ENCODE measurements at regions not wholly inside any gene's neighbourhood (a gene's known extent, or its start where the extent isn't known, plus 50 kb on each side); places are given as distances from the start of the nearest gene placed in this dataset.
A peak's percentile ranks its signal among the peaks of the same experiment; 100 is the strongest.
"Not testable (repeated sequence)": the region's sequence is repeated elsewhere in the genome, so short reads cannot be mapped to it uniquely, and the experiment has no call there.

DNA sequence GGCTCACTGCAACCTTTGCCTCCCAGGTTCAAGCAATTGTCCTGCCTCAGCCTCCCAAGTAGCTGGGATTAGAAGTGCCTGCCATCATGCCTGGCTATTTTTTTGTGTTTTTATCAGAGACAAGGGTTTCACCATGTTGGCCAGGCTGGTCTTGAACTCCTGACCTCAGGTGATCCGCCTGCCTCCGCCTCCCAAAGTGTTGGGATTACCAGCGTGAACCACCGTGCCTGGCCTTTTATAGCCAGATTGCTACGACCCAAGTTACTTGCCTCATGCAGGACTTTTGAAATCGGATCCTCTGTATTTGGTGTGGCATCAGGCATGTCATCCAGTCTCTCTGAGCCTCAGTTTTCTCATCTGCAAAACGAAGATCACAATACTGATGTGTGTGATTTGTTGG, 115.9 kb upstream of the MYCN start:
- H3K27ac ChIP-seq (ENCODE audit: low read depth, low read length); H3K9ac ChIP-seq (ENCODE audit: low read depth, low read length); H3K36me3 ChIP-seq (ENCODE audit: control insufficient read depth, insufficient read depth, low read length); H3K9me3 ChIP-seq (ENCODE audit: control insufficient read depth, insufficient read depth, low read length); H3K27me3 ChIP-seq (ENCODE audit: control insufficient read depth, insufficient read depth, low read length); H3K4me3 ChIP-seq (ENCODE audit: low read depth, low read length): not testable (repeated sequence)
- H3K4me1 ChIP-seq (ENCODE audit: control insufficient read depth, insufficient read depth, low read length): peaks cover 15% of the 10 kb centered on the region; the same call in 1 of the 2 replicates

- Histone ChIP-seq H3K27ac (ENCODE audit: low read depth, low read length) (peak overlapping the region; percentile 41), H3K9me3 (ENCODE audit: control insufficient read depth, insufficient read depth, low read length) (no peaks in the 10 kb centered on the region), H3K36me3 (ENCODE audit: control insufficient read depth, insufficient read depth, low read length) (no peaks in the 10 kb centered on the region), H3K4me1 (ENCODE audit: control insufficient read depth, insufficient read depth, low read length) (peaks cover 15% of the 10 kb centered on the region; the same call in 1 of the 2 replicates), H3K4me3 (ENCODE audit: low read depth, low read length) (no peak overlapping the region), H3K27me3 (ENCODE audit: control insufficient read depth, insufficient read depth, low read length) (no peaks in the 10 kb centered on the region), H3K9ac (ENCODE audit: low read depth, low read length) (no peak overlapping the region)
Measured at GRCh38 chr2:15825276-15825980, 114.9 kb upstream of the MYCN start.

DNA sequence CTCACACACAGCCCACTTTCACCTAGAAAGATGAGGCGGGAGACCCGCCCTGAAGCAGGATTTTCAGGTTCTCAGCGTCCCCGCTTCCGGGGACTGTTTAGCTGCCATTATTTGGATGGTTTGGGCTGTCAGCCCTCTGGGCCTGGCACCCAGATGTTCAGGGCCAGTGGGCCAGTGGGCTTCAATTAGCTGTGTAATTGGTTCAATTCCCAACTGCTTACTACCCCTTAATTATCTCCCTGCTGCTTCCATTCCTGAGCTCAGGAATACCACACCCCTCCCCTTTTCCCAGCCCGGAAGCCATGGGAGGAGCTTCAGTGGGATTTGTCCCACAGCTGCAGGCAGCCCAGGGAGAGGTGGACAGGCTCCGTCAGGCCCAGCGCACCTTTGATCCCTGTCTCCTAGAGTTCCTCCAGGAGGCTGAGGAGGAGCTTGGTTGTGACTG, 114.1 kb upstream of the MYCN start:
- Histone ChIP-seq H3K27me3 (ENCODE audit: control insufficient read depth, insufficient read depth, low read length) (no peaks in the 10 kb centered on the region), H3K36me3 (ENCODE audit: control insufficient read depth, insufficient read depth, low read length) (no peaks in the 10 kb centered on the region), H3K27ac (ENCODE audit: low read depth, low read length) (no peak overlapping the region), H3K4me1 (ENCODE audit: control insufficient read depth, insufficient read depth, low read length) (peaks cover 15% of the 10 kb centered on the region; the same call in 1 of the 2 replicates), H3K9ac (ENCODE audit: low read depth, low read length) (no peak overlapping the region), H3K4me3 (ENCODE audit: low read depth, low read length) (no peak overlapping the region), H3K9me3 (ENCODE audit: control insufficient read depth, insufficient read depth, low read length) (no peaks in the 10 kb centered on the region)

DNA sequence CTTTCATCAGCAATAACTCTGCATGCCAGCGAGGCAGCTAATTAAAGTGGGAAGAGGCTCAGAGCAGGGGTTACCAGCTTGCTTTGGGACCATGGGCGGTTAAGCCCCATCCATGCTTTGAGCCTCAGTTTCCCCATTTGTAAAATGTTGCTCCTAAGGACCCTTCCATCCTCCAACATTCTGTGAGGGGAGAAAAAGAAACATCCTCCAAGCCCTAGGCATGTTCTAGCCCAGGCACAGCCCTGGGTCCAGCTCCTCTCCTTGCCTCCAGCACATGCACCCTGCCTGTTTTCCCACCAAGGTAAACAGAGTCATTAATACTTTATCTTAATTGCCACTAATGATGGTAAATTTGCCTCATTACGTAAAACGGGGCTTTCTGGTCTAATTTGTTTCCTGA, 113.3 kb upstream of the MYCN start:
- Histone ChIP-seq H3K36me3 (ENCODE audit: control insufficient read depth, insufficient read depth, low read length) (no peaks in the 10 kb centered on the region), H3K27ac (ENCODE audit: low read depth, low read length) (no peak overlapping the region), H3K4me1 (ENCODE audit: control insufficient read depth, insufficient read depth, low read length) (peaks cover 15% of the 10 kb centered on the region; the same call in 1 of the 2 replicates), H3K27me3 (ENCODE audit: control insufficient read depth, insufficient read depth, low read length) (no peaks in the 10 kb centered on the region), H3K4me3 (ENCODE audit: low read depth, low read length) (no peak overlapping the region), H3K9ac (ENCODE audit: low read depth, low read length) (no peak overlapping the region), H3K9me3 (ENCODE audit: control insufficient read depth, insufficient read depth, low read length) (no peaks in the 10 kb centered on the region)

- no peak overlapping the region for H3K4me3 ChIP-seq (ENCODE audit: low read depth, low read length)
- H3K27me3 ChIP-seq (ENCODE audit: control insufficient read depth, insufficient read depth, low read length): no peaks in the 10 kb centered on the region
- no peak overlapping the region for H3K27ac ChIP-seq (ENCODE audit: low read depth, low read length)
- H3K9me3 ChIP-seq (ENCODE audit: control insufficient read depth, insufficient read depth, low read length): no peaks in the 10 kb centered on the region
- H3K9ac ChIP-seq (ENCODE audit: low read depth, low read length): no peak overlapping the region
- H3K36me3 ChIP-seq (ENCODE audit: control insufficient read depth, insufficient read depth, low read length): no peaks in the 10 kb centered on the region
- peaks cover 15% of the 10 kb centered on the region; the same call in 1 of the 2 replicates for H3K4me1 ChIP-seq (ENCODE audit: control insufficient read depth, insufficient read depth, low read length)
Measured at GRCh38 chr2:15828576-15828975, 111.8 kb upstream of the MYCN start.

- no peaks in the 10 kb centered on the region for H3K27me3 ChIP-seq (ENCODE audit: control insufficient read depth, insufficient read depth, low read length)
- no peak overlapping the region for H3K4me3 ChIP-seq (ENCODE audit: low read depth, low read length)
- peaks cover 15% of the 10 kb centered on the region; the same call in 1 of the 2 replicates for H3K4me1 ChIP-seq (ENCODE audit: control insufficient read depth, insufficient read depth, low read length)
- H3K36me3 ChIP-seq (ENCODE audit: control insufficient read depth, insufficient read depth, low read length): no peaks in the 10 kb centered on the region
- no peak overlapping the region for H3K9ac ChIP-seq (ENCODE audit: low read depth, low read length)
- no peaks in the 10 kb centered on the region for H3K9me3 ChIP-seq (ENCODE audit: control insufficient read depth, insufficient read depth, low read length)
- no peak overlapping the region for H3K27ac ChIP-seq (ENCODE audit: low read depth, low read length)
Measured at GRCh38 chr2:15829091-15829801, 111.1 kb upstream of the MYCN start.

- Histone ChIP-seq H3K9ac (ENCODE audit: low read depth, low read length) (no peak overlapping the region), H3K27ac (ENCODE audit: low read depth, low read length) (no peak overlapping the region), H3K4me3 (ENCODE audit: low read depth, low read length) (no peak overlapping the region)
Measured at GRCh38 chr2:15829985-15830384, 110.4 kb upstream of the MYCN start.

DNA sequence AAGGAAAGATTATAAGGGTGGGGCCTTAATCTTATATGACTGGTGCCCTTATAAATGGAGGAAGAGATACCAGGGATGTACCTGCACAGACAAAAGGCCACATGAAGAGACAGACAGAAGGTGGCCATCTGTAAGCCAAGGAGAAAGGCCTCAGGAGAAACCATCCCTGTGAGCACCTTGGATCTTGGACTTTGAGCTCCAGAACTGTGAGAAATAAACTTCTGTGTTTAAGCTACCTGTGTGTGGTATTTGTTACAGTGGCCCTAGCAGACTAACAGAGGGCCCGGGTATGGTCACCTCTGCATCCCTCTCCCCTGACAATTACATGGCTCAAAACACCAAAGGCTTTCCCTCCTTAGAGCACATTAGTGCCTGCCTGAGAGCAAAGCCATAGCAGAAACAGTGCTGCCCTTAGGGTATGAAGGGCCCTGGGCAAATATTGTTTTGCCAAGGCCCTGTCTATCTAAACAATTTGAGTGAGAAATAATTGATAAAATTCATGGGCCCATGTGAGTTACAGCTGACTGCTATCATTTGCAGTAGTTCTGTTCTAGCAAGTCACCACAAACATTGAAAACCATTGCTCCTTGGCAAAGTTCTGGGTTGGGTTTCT, 109.3 kb upstream of the MYCN start:
- H3K27ac ChIP-seq (ENCODE audit: low read depth, low read length): no peak overlapping the region
- no peaks in the 10 kb centered on the region for H3K27me3 ChIP-seq (ENCODE audit: control insufficient read depth, insufficient read depth, low read length)
- H3K9ac ChIP-seq (ENCODE audit: low read depth, low read length): no peak overlapping the region
- no peaks in the 10 kb centered on the region for H3K9me3 ChIP-seq (ENCODE audit: control insufficient read depth, insufficient read depth, low read length)
- peaks cover 7% of the 10 kb centered on the region; the same call in 1 of the 2 replicates for H3K4me1 ChIP-seq (ENCODE audit: control insufficient read depth, insufficient read depth, low read length)
- H3K36me3 ChIP-seq (ENCODE audit: control insufficient read depth, insufficient read depth, low read length): no peaks in the 10 kb centered on the region
- H3K4me3 ChIP-seq (ENCODE audit: low read depth, low read length): no peak overlapping the region

More at GRCh38 chr2:15829985-15830384, 110.4 kb upstream of the MYCN start:
- Histone ChIP-seq H3K27me3 (ENCODE audit: control insufficient read depth, insufficient read depth, low read length) (no peaks in the 10 kb centered on the region), H3K4me1 (ENCODE audit: control insufficient read depth, insufficient read depth, low read length) (peaks cover 15% of the 10 kb centered on the region; the same call in 1 of the 2 replicates), H3K36me3 (ENCODE audit: control insufficient read depth, insufficient read depth, low read length) (no peaks in the 10 kb centered on the region), H3K9me3 (ENCODE audit: control insufficient read depth, insufficient read depth, low read length) (no peaks in the 10 kb centered on the region)

- H3K9me3 ChIP-seq (ENCODE audit: control insufficient read depth, insufficient read depth, low read length): no peaks in the 10 kb centered on the region
- no peaks in the 10 kb centered on the region for H3K27me3 ChIP-seq (ENCODE audit: control insufficient read depth, insufficient read depth, low read length)
- no peak overlapping the region for H3K27ac ChIP-seq (ENCODE audit: low read depth, low read length)
- H3K9ac ChIP-seq (ENCODE audit: low read depth, low read length): no peak overlapping the region
- no peak overlapping the region for H3K4me3 ChIP-seq (ENCODE audit: low read depth, low read length)
- H3K4me1 ChIP-seq (ENCODE audit: control insufficient read depth, insufficient read depth, low read length): no peaks in the 10 kb centered on the region
- no peaks in the 10 kb centered on the region for H3K36me3 ChIP-seq (ENCODE audit: control insufficient read depth, insufficient read depth, low read length)
Measured at GRCh38 chr2:15832030-15832709, 108.2 kb upstream of the MYCN start.

DNA sequence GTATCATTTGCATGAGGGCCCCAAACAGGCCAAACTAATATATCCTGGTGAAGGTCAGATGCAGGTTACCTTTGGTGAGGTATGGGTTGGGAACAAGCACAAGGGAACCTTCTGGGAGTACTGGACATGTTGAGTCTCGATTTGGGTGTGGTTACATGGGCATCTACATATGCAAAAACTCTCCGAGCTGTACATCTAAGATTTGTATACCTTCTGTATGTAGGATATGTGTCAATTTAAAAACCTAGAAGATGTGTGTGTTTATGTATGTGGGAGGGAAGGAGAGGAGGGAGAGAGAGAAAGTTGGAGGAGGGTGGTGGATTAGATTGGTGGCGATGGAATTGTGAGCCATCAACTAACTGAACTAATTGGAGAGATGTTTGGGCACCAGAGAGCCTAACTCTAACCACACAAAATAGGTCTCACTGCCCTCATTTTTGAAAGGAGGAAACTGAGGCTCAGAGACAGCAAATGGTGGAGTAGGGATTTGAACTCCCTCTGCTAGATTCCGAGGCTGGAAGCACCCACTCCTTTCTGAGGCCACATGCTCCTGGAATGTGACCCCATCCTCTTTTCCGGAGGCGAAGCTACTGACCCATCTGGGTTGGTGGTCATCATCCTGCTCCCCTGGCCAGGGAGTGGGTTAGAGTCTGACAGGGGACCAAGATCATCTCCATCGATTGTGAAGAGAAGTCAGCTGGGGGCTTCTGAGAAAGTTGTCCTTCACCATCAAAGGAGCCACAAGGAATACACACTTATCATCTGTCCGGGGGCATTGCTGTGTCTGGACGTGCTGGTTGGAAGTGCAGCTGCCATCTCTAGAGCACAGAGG, 107.3 kb upstream of the MYCN start:
- Histone ChIP-seq H3K9ac (ENCODE audit: low read depth, low read length) (no peak overlapping the region), H3K9me3 (ENCODE audit: control insufficient read depth, insufficient read depth, low read length) (no peaks in the 10 kb centered on the region), H3K27ac (ENCODE audit: low read depth, low read length) (no peak overlapping the region), H3K36me3 (ENCODE audit: control insufficient read depth, insufficient read depth, low read length) (no peaks in the 10 kb centered on the region), H3K4me1 (ENCODE audit: control insufficient read depth, insufficient read depth, low read length) (no peaks in the 10 kb centered on the region), H3K4me3 (ENCODE audit: low read depth, low read length) (no peak overlapping the region), H3K27me3 (ENCODE audit: control insufficient read depth, insufficient read depth, low read length) (no peaks in the 10 kb centered on the region)
